Endothelial cell (in vitro differentiated cells): ENCODE measurements at regions not wholly inside any gene's neighbourhood (a gene's known extent, or its start where the extent isn't known, plus 50 kb on each side); places are given as distances from the start of the nearest gene placed in this dataset.

ENCODE experiments used
- DNase-seq: peaks from one replicate; pipeline ENCODE4 v3.0.0; 2021; ENCODE audit warnings: low spot score
- H3K27ac Mint-ChIP-seq: one replicate; pipeline ENCODE4 v1.8.0; 2021; ENCODE audit warnings: mixed read lengths, inconsistent platforms; ENCODE audit not compliant: unreplicated experiment
- H3K27me3 Mint-ChIP-seq: one replicate; pipeline ENCODE4 v1.8.0; 2021; ENCODE audit warnings: mild to moderate bottlenecking, moderate library complexity, mixed read lengths, inconsistent platforms; ENCODE audit not compliant: unreplicated experiment
- H3K36me3 Mint-ChIP-seq: one replicate; pipeline ENCODE4 v1.8.0; 2021; ENCODE audit warnings: mild to moderate bottlenecking, low read depth, mixed read lengths, inconsistent platforms; ENCODE audit not compliant: unreplicated experiment
- H3K4me1 Mint-ChIP-seq: one replicate; pipeline ENCODE4 v1.8.0; 2021; ENCODE audit warnings: mild to moderate bottlenecking, mixed read lengths, inconsistent platforms; ENCODE audit not compliant: unreplicated experiment
- H3K4me3 Mint-ChIP-seq: one replicate; pipeline ENCODE4 v1.8.0; 2021; ENCODE audit warnings: mild to moderate bottlenecking, mixed read lengths, inconsistent platforms; ENCODE audit not compliant: unreplicated experiment
- H3K9me3 Mint-ChIP-seq: one replicate; pipeline ENCODE4 v1.8.0; 2021; ENCODE audit warnings: mixed read lengths, inconsistent platforms; ENCODE audit not compliant: unreplicated experiment
- CTCF ChIP-seq: fragments of 200-600 bp; sonication (generic); IDR thresholded peaks from one replicate; pipeline ENCODE4 v1.5.0; 2021; ENCODE audit warnings: antibody characterized with exemption; ENCODE audit not compliant: unreplicated experiment

GRCh38 chr18:73805991-73806390, 341.6 kb downstream of the FBXO15 start:
- no peak for DNase-seq
- no peaks in the 10 kb centered on the region for H3K36me3 Mint-ChIP-seq
- peaks cover 10% of the 10 kb centered on the region for H3K4me1 Mint-ChIP-seq
- no peaks in the 10 kb centered on the region for H3K9me3 Mint-ChIP-seq
- no peak overlapping the region for H3K4me3 Mint-ChIP-seq
- no peak for TF ChIP-seq CTCF
- no peaks in the 10 kb centered on the region for H3K27me3 Mint-ChIP-seq
- H3K27ac Mint-ChIP-seq = no peak overlapping the region

DNA sequence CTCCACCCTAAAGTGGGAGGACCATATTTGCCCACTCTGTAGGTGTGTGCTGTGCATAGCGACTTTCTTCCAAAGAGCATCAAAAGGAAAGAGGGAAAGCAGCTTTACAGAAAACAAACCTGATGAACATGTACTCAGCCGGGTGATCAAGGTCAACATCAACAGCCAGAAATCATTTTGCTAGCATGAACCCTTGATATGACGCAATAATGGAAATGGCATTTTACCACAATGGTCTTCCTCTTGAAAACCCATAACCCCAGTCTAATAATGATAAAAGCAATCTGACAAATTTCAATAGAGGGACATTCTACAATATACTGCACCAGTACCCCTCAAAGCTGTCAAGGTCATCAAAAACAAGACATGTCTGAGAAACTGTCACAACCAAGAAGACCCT, 350.2 kb downstream of the FBXO15 start:
- Mint-ChIP-seq H3K4me3 (no peak overlapping the region), H3K4me1 (peaks cover 4% of the 10 kb centered on the region), H3K36me3 (no peaks in the 10 kb centered on the region), H3K27ac (no peak overlapping the region), H3K9me3 (no peaks in the 10 kb centered on the region), H3K27me3 (no peaks in the 10 kb centered on the region)
- TF ChIP-seq CTCF = no peak
- DNase-seq = no peak

DNA sequence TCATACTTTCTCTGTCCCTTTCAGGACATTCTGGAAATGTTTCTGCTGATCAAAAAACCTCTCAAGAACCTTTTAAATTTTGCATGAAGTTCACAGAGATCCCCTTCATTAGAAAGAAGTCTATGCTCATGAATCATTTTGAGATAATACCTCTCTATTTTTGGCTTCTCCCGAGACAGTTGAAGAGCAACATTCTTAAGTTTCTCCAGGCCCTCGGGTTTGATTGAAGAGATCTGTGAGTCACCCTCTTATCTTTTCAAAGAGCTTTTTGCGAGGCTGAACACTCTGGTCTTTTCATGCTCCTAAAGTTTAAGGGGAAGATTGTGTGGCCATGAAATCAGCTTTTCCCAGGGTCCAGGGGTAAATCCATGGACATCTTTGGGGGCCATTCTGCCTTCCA, 354.2 kb downstream of the FBXO15 start:
- Mint-ChIP-seq H3K36me3 (no peaks in the 10 kb centered on the region), H3K4me3 (no peak overlapping the region), H3K27me3 (no peaks in the 10 kb centered on the region), H3K27ac (no peak overlapping the region), H3K9me3 (no peaks in the 10 kb centered on the region), H3K4me1 (no peaks in the 10 kb centered on the region)
- DNase-seq = no peak
- no peak for TF ChIP-seq CTCF

- Mint-ChIP-seq H3K27me3 (no peaks in the 10 kb centered on the region), H3K36me3 (no peaks in the 10 kb centered on the region), H3K9me3 (no peaks in the 10 kb centered on the region), H3K27ac (no peak overlapping the region), H3K4me1 (no peaks in the 10 kb centered on the region), H3K4me3 (no peak overlapping the region)
- no peak for DNase-seq
- no peak for TF ChIP-seq CTCF
Measured at GRCh38 chr18:73791081-73791480, 356.6 kb downstream of the FBXO15 start.

DNA sequence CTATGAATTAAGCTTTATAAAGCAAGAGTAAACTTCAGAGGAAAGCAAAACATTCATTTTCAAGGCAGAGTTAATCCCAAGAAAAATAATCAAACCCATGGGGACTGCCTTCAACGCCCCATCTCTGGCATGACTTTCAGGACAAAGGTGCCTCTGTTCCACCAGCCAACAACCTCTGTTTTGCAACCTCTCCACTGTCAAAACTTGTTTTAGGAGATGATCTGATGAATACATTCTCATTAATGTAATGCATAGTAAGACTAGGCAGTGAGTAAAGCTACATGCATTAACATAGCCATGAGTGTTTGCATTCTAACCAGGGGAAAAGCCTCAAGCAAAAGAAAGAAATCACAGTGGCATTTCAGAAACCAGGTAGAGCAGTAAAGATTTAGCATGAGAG, 357.0 kb downstream of the FBXO15 start:
- H3K9me3 Mint-ChIP-seq = no peaks in the 10 kb centered on the region
- H3K4me3 Mint-ChIP-seq = no peak overlapping the region
- no peak overlapping the region for H3K27ac Mint-ChIP-seq
- DNase-seq = no peak
- no peak for TF ChIP-seq CTCF
- H3K36me3 Mint-ChIP-seq = no peaks in the 10 kb centered on the region
- no peaks in the 10 kb centered on the region for H3K27me3 Mint-ChIP-seq
- H3K4me1 Mint-ChIP-seq = no peaks in the 10 kb centered on the region
